ENCODE measurements at regions not wholly inside any gene's neighbourhood (a gene's known extent, or its start where the extent isn't known, plus 50 kb on each side); places are given as distances from the start of the nearest gene placed in this dataset.
A peak's percentile ranks its signal among the peaks of the same experiment; 100 is the strongest.

GRCh38 chr16:62298600-62298999 lies 262.4 kb upstream of the CDH8 start:
- TF ChIP-seq REST (IDR thresholded peaks at IDR 0.05; ENCODE audit: borderline replicate concordance) = no peak
- TF ChIP-seq CTCF (IDR thresholded peaks at IDR 0.05; ENCODE audit: poor library complexity, severe bottlenecking) = peak; percentile 20
- peak; percentile 45 for TF ChIP-seq EP300 (conservative IDR thresholded peaks at IDR 0.05; ENCODE audit: poor library complexity, severe bottlenecking)
- no peak for TF ChIP-seq MXI1 (conservative IDR thresholded peaks at IDR 0.05; ENCODE audit: poor library complexity, severe bottlenecking)
- peak; percentile 23 for TF ChIP-seq SMC3 (conservative IDR thresholded peaks at IDR 0.05; ENCODE audit: poor library complexity)
- no peak for TF ChIP-seq TAF1 (IDR thresholded peaks at IDR 0.05; ENCODE audit: low read depth)
